ENCODE measurements at regions not wholly inside any gene's neighbourhood (a gene's known extent, or its start where the extent isn't known, plus 50 kb on each side); places are given as distances from the start of the nearest gene placed in this dataset.
"Not testable (repeated sequence)": the region's sequence is repeated elsewhere in the genome, so short reads cannot be mapped to it uniquely, and the experiment has no call there.

DNA sequence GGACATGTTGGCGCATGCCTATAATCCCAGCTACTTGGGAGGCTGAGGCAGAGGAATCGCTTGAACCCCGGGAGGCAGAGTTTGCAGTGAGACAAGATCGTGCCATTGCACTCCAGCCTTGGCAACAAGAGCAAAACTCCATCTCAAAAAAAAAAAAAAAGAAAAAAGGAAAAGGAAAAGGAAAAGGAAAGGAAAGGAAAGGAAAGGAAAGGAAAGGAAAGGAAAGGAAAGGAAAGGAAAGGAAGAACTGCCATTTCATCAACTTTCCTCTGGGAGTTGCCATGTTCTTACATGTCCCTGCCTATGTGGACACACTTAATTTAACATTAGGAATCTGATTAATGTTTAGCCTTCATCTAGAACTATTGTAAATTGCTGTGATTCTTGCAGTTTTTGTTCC lies 287.9 kb upstream of the LRP1B start:
- TF ChIP-seq, protein P1, sequence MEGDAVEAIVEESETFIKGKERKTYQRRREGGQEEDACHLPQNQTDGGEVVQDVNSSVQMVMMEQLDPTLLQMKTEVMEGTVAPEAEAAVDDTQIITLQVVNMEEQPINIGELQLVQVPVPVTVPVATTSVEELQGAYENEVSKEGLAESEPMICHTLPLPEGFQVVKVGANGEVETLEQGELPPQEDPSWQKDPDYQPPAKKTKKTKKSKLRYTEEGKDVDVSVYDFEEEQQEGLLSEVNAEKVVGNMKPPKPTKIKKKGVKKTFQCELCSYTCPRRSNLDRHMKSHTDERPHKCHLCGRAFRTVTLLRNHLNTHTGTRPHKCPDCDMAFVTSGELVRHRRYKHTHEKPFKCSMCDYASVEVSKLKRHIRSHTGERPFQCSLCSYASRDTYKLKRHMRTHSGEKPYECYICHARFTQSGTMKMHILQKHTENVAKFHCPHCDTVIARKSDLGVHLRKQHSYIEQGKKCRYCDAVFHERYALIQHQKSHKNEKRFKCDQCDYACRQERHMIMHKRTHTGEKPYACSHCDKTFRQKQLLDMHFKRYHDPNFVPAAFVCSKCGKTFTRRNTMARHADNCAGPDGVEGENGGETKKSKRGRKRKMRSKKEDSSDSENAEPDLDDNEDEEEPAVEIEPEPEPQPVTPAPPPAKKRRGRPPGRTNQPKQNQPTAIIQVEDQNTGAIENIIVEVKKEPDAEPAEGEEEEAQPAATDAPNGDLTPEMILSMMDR (IDR thresholded peaks at IDR 0.05; ENCODE audit: low read depth, low read length, poor library complexity, severe bottlenecking): not testable (repeated sequence)
- not testable (repeated sequence) for TF ChIP-seq EZH2phosphoT487 (IDR thresholded peaks at IDR 0.05; ENCODE audit: borderline replicate concordance, low read length)

Measured in DOHH2 (cell line).